ENCODE measurements at regions not wholly inside any gene's neighbourhood (a gene's known extent, or its start where the extent isn't known, plus 50 kb on each side); places are given as distances from the start of the nearest gene placed in this dataset.
"Not testable (repeated sequence)": the region's sequence is repeated elsewhere in the genome, so short reads cannot be mapped to it uniquely, and the experiment has no call there.

DNA sequence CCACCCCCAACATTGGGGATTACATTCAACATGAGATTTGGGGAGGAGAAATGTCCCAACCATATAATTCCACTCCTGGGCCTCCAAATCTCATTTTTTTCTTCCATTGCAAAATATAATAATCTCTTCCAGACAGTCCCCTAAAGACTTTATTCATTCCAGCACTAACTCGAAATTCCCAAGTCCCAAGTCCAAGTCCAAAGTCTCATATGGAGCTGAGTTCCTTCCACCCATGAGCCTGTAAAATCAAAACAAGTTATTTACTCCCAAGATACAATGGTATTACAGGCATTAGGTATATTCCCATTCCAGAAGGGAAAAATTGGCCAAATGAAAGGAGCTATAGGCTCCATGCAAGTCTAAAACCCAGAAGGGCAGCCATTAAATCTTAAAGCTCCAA is 56.7 kb downstream of the P2RY1 start:
- Mint-ChIP-seq H3K9me3 (no peaks in the 10 kb centered on the region), H3K4me1 (ENCODE audit: low read depth) (no peaks in the 10 kb centered on the region), H3K27ac (no peak overlapping the region), H3K36me3 (ENCODE audit: low read depth) (no peaks in the 10 kb centered on the region), H3K4me3 (no peak overlapping the region), H3K27me3 (ENCODE audit: low read depth) (peaks cover 2% of the 10 kb centered on the region)
- no peak for DNase-seq (ENCODE audit: low spot score)

DNA sequence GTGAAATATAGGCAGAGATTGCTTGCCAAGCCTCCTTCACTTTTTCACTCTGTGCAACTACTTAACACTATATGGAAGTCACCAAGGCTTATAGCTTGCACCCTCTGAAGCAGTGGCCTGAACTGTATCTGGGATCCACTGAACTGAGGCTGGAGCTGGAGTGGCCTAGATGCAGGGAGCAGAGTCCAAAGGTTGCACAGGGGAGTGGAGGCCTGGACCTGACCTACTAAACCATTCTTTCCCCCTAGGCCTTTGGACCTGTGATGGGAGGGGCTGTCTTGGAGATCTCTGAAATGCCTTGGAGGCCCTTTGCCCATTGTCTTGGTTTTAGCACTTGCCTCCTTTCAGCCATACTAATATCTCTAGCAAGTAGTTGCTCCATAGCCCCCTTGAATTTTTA is 57.5 kb downstream of the P2RY1 start:
- Mint-ChIP-seq H3K4me1 (ENCODE audit: low read depth) (no peaks in the 10 kb centered on the region), H3K9me3 (no peaks in the 10 kb centered on the region), H3K27ac (no peak overlapping the region), H3K36me3 (ENCODE audit: low read depth) (no peaks in the 10 kb centered on the region), H3K4me3 (no peak overlapping the region), H3K27me3 (ENCODE audit: low read depth) (peaks cover 2% of the 10 kb centered on the region)
- no peak for DNase-seq (ENCODE audit: low spot score)

GRCh38 chr3:152893647-152894046 is 58.7 kb downstream of the P2RY1 start:
- H3K27ac Mint-ChIP-seq, result no peak overlapping the region
- H3K4me1 Mint-ChIP-seq (ENCODE audit: low read depth), result no peaks in the 10 kb centered on the region
- H3K4me3 Mint-ChIP-seq, result no peak overlapping the region
- H3K27me3 Mint-ChIP-seq (ENCODE audit: low read depth), result no peaks in the 10 kb centered on the region
- no peaks in the 10 kb centered on the region for H3K9me3 Mint-ChIP-seq
- no peak for DNase-seq (ENCODE audit: low spot score)
- H3K36me3 Mint-ChIP-seq (ENCODE audit: low read depth), result no peaks in the 10 kb centered on the region

GRCh38 chr3:152899306-152899705 is 64.4 kb downstream of the P2RY1 start:
- Mint-ChIP-seq H3K4me1 (ENCODE audit: low read depth) (no peaks in the 10 kb centered on the region), H3K4me3 (no peak overlapping the region), H3K27me3 (ENCODE audit: low read depth) (no peaks in the 10 kb centered on the region)

GRCh38 chr3:152902141-152902669 is 67.3 kb downstream of the P2RY1 start:
- Mint-ChIP-seq H3K9me3 (no peaks in the 10 kb centered on the region), H3K27ac (no peak overlapping the region), H3K36me3 (ENCODE audit: low read depth) (no peaks in the 10 kb centered on the region), H3K27me3 (ENCODE audit: low read depth) (no peaks in the 10 kb centered on the region), H3K4me3 (no peak overlapping the region), H3K4me1 (ENCODE audit: low read depth) (no peaks in the 10 kb centered on the region)
- DNase-seq (ENCODE audit: low spot score), result no peak

More at GRCh38 chr3:152899306-152899705, 64.4 kb downstream of the P2RY1 start:
- Mint-ChIP-seq H3K27ac (no peak overlapping the region), H3K9me3 (no peaks in the 10 kb centered on the region), H3K36me3 (ENCODE audit: low read depth) (no peaks in the 10 kb centered on the region)
- no peak for DNase-seq (ENCODE audit: low spot score)

DNA sequence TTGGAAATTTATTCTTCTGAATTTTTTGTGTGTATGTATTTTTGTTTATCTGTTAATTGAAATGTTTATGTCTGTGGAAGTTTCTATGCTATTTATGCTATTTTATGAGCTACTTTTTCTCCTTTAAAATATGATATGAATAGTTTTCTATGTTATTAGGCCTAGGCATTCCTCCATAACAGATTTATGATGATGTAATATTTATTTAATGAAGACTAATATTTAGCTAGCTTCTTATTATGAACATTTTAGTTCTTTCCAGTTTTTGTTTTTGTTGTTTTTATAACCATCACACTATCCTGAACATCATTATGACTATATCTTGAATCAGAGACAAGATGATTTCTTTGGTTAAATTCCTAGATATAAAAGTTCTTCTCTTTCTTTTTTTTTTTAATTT is 70.7 kb downstream of the P2RY1 start:
- Mint-ChIP-seq H3K27me3 (ENCODE audit: low read depth) (no peaks in the 10 kb centered on the region), H3K36me3 (ENCODE audit: low read depth) (no peaks in the 10 kb centered on the region), H3K4me1 (ENCODE audit: low read depth) (no peaks in the 10 kb centered on the region), H3K9me3 (no peaks in the 10 kb centered on the region), H3K27ac (no peak overlapping the region), H3K4me3 (no peak overlapping the region)
- no peak for DNase-seq (ENCODE audit: low spot score)

- DNase-seq (ENCODE audit: low spot score), result no peak
- Mint-ChIP-seq H3K4me1 (ENCODE audit: low read depth) (no peaks in the 10 kb centered on the region), H3K4me3 (no peak overlapping the region), H3K9me3 (no peaks in the 10 kb centered on the region), H3K36me3 (ENCODE audit: low read depth) (no peaks in the 10 kb centered on the region), H3K27me3 (ENCODE audit: low read depth) (no peaks in the 10 kb centered on the region), H3K27ac (no peak overlapping the region)
Measured at GRCh38 chr3:152909180-152909883, 74.4 kb downstream of the P2RY1 start.

- Mint-ChIP-seq H3K27ac (no peak overlapping the region), H3K9me3 (no peaks in the 10 kb centered on the region), H3K27me3 (ENCODE audit: low read depth) (no peaks in the 10 kb centered on the region), H3K4me1 (ENCODE audit: low read depth) (no peaks in the 10 kb centered on the region), H3K36me3 (ENCODE audit: low read depth) (no peaks in the 10 kb centered on the region), H3K4me3 (no peak overlapping the region)
- DNase-seq (ENCODE audit: low spot score), result no peak
Measured at GRCh38 chr3:152910211-152910610, 75.3 kb downstream of the P2RY1 start.

DNA sequence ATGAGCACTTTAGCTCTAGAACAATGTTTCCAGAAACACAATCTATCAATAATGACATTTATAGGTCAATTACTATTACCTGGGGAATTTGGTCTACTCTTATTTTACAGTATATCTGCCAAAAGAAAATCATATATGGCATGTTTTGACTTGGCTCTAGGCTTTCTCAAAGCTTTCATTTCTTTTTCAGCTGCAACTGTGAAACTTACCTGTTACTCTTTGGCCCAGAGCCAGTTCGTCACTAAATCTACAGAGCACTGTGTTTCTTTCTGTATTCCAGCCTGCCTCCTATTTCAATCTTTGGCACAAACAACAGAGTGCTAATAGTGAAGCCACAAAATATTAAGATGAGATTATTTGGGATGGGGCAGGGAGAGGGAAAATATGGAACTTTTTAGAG is 76.0 kb downstream of the P2RY1 start:
- Mint-ChIP-seq H3K27me3 (ENCODE audit: low read depth) (no peaks in the 10 kb centered on the region), H3K4me1 (ENCODE audit: low read depth) (no peaks in the 10 kb centered on the region), H3K4me3 (no peak overlapping the region), H3K36me3 (ENCODE audit: low read depth) (no peaks in the 10 kb centered on the region), H3K27ac (no peak overlapping the region), H3K9me3 (no peaks in the 10 kb centered on the region)
- DNase-seq (ENCODE audit: low spot score), result no peak

DNA sequence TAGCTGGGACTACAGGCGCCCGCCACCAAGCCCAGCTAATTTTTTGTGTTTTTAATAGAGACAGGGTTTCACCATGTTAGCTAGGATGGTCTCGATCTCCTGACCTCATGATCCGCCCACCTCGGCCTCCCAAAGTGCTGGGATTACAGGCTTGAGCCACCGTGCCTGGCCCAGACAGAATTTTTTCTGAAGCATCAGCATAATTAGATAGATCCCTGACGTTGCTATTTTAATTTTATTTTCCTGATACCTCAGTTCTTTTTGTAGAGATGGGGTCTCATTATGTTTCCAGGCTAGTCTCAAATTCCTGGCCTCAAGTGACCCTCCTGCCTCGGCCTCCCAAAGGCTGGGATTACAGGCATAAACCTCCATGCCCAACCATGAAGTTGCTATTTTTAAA is 79.8 kb downstream of the P2RY1 start:
- not testable (repeated sequence) for H3K4me1 Mint-ChIP-seq (ENCODE audit: low read depth); H3K27me3 Mint-ChIP-seq (ENCODE audit: low read depth)

GRCh38 chr3:152915695-152916094 is 80.8 kb downstream of the P2RY1 start:
- Mint-ChIP-seq H3K9me3 (no peaks in the 10 kb centered on the region), H3K4me3 (no peak overlapping the region), H3K4me1 (ENCODE audit: low read depth) (no peaks in the 10 kb centered on the region), H3K27ac (no peak overlapping the region), H3K27me3 (ENCODE audit: low read depth) (no peaks in the 10 kb centered on the region), H3K36me3 (ENCODE audit: low read depth) (no peaks in the 10 kb centered on the region)
- DNase-seq (ENCODE audit: low spot score), result no peak

More for the DNA sequence above, 79.8 kb downstream of the P2RY1 start:
- not testable (repeated sequence) for H3K36me3 Mint-ChIP-seq (ENCODE audit: low read depth); DNase-seq (ENCODE audit: low spot score); H3K9me3 Mint-ChIP-seq; H3K27ac Mint-ChIP-seq; H3K4me3 Mint-ChIP-seq

DNA sequence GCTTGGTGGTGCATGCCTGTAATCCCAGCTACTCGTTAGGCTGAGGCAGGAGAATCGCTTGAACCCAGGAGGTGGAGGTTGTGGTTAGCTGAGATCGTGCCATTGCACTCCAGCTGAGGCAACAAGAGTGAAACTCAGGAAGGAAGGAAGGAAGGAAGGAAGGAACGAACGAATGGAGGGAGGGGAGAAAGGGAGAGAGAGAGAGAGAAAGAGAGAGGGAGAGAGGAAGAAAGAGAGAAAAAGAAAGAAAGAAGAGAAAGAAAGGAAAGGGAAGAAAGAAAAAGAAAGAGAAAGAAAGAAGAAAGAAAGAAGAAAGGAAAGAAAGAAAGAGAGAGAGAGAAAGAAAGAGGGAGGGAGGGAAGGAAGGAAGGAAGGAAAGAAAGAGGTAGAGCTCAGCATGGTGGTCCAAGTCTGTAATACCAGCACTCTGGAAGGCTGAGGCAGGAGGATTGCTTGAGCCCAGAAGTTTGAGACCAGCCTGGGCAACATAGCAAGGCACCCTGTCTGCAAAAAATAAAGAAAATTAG is 81.9 kb downstream of the P2RY1 start:
- H3K4me1 Mint-ChIP-seq (ENCODE audit: low read depth), result no peaks in the 10 kb centered on the region
- no peak overlapping the region for H3K27ac Mint-ChIP-seq
- no peaks in the 10 kb centered on the region for H3K9me3 Mint-ChIP-seq
- H3K4me3 Mint-ChIP-seq, result no peak overlapping the region
- no peaks in the 10 kb centered on the region for H3K27me3 Mint-ChIP-seq (ENCODE audit: low read depth)
- no peaks in the 10 kb centered on the region for H3K36me3 Mint-ChIP-seq (ENCODE audit: low read depth)
- DNase-seq (ENCODE audit: low spot score), result no peak

DNA sequence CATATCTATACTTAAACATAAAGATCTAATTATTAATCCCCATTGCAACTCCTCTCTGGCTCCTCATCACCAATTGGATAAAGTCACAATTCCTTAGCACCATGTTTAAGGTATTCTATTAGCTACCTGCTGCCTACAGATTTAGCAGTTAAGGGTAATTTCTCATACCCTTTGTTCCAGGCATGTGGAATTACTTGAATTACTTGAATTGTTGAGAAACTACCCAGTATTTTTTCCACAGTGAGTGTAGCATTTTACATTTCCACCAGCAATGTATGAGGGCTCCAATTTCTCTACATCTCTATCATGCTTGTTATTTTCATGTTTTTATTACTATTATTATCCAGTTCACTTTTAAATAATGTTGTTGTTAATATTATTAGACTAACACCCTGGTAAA is 86.4 kb downstream of the P2RY1 start:
- H3K27ac Mint-ChIP-seq, result no peak overlapping the region
- no peak for DNase-seq (ENCODE audit: low spot score)
- H3K27me3 Mint-ChIP-seq (ENCODE audit: low read depth), result no peaks in the 10 kb centered on the region
- no peak overlapping the region for H3K4me3 Mint-ChIP-seq
- no peaks in the 10 kb centered on the region for H3K4me1 Mint-ChIP-seq (ENCODE audit: low read depth)
- no peaks in the 10 kb centered on the region for H3K9me3 Mint-ChIP-seq
- H3K36me3 Mint-ChIP-seq (ENCODE audit: low read depth), result no peaks in the 10 kb centered on the region

GRCh38 chr3:152922554-152922953 is 87.6 kb downstream of the P2RY1 start:
- H3K4me1 Mint-ChIP-seq (ENCODE audit: low read depth), result no peaks in the 10 kb centered on the region
- no peak overlapping the region for H3K4me3 Mint-ChIP-seq
- no peak overlapping the region for H3K27ac Mint-ChIP-seq
- no peaks in the 10 kb centered on the region for H3K36me3 Mint-ChIP-seq (ENCODE audit: low read depth)
- DNase-seq (ENCODE audit: low spot score), result no peak
- no peaks in the 10 kb centered on the region for H3K27me3 Mint-ChIP-seq (ENCODE audit: low read depth)
- H3K9me3 Mint-ChIP-seq, result no peaks in the 10 kb centered on the region

GRCh38 chr3:152927131-152927530 is 92.2 kb downstream of the P2RY1 start:
- Mint-ChIP-seq H3K4me1 (ENCODE audit: low read depth) (no peaks in the 10 kb centered on the region), H3K36me3 (ENCODE audit: low read depth) (no peaks in the 10 kb centered on the region), H3K27ac (no peak overlapping the region), H3K27me3 (ENCODE audit: low read depth) (peaks cover 3% of the 10 kb centered on the region), H3K9me3 (no peaks in the 10 kb centered on the region), H3K4me3 (no peak overlapping the region)
- no peak for DNase-seq (ENCODE audit: low spot score)

All from T-helper 2 cell treated with Interferon-gamma antibody and Interleukin-4, amounts not matched to agents 5 μg/mL and 100 μg/mL, for 36 hours (primary cell).